ENCODE measurements at regions not wholly inside any gene's neighbourhood (a gene's known extent, or its start where the extent isn't known, plus 50 kb on each side); places are given as distances from the start of the nearest gene placed in this dataset.

GRCh38 chr4:189267312-189267965, 673.2 kb upstream of the FRG1 start:
- no peak for TF ChIP-seq CTCF (IDR thresholded peaks at IDR 0.05 in 8 of 11, conservative IDR thresholded peaks at IDR 0.05 in 3 of 11)
- no peak for TF ChIP-seq POLR2AphosphoS5 (IDR thresholded peaks at IDR 0.05)
- no peak for TF ChIP-seq POLR2A (IDR thresholded peaks at IDR 0.05)

All from spleen (tissue), 7 donors.